HG02840 (cell line): ENCODE measurements at regions not wholly inside any gene's neighbourhood (a gene's known extent, or its start where the extent isn't known, plus 50 kb on each side); places are given as distances from the start of the nearest gene placed in this dataset.

Source experiments
- ATAC-seq: cut with Tn5 transposase; IDR thresholded peaks from one replicate; pipeline ENCODE4 v1.9.1; 2021; ENCODE audit warnings: mild to moderate bottlenecking, moderate library complexity, moderate number of reproducible peaks; ENCODE audit not compliant: unreplicated experiment, low FRiP score

DNA sequence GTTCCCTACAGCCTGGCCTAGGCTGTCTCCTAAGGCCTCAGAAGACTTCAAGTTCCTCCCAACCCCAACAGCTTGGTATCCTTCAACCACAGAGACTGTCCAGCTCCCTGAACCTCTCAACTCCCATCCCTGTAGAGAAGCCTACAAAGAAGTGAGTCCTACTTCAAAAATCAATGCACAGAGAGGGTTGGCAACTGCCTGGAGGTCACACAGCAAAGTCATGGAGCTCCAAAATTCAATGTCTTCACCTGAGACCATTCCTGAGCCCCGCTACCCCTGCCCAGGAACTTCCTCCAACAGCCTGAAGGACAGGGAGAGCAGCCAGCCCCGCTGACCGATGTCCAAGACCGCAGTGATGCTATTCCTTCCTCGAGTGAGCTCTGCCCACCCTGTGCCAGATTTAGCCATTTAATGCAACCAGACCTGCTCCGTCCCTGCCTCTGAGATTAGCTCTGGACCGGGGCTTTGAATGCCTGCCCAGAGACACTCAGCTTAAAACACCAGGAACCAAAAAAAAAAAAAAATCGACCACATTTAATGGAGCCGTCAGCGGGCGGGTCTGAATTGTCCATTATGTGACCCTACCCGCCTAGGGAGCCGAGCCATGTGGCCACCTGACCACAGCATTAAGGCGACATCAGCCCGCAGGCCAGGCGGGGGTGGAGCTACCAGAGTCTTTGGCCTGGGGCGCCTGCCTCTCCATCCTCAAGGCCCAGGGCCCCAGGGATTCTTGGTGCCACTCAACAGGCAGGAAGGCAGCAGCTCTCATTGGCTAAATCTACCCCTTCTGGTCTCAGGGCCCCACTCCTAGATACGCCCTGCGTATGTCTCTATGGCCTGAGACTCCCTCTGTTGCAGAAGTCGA, 148.6 kb downstream of the SYF2 start:
- no peak for ATAC-seq

- ATAC-seq: no peak
Measured at GRCh38 chr1:25082995-25083394, 149.3 kb downstream of the SYF2 start.

DNA sequence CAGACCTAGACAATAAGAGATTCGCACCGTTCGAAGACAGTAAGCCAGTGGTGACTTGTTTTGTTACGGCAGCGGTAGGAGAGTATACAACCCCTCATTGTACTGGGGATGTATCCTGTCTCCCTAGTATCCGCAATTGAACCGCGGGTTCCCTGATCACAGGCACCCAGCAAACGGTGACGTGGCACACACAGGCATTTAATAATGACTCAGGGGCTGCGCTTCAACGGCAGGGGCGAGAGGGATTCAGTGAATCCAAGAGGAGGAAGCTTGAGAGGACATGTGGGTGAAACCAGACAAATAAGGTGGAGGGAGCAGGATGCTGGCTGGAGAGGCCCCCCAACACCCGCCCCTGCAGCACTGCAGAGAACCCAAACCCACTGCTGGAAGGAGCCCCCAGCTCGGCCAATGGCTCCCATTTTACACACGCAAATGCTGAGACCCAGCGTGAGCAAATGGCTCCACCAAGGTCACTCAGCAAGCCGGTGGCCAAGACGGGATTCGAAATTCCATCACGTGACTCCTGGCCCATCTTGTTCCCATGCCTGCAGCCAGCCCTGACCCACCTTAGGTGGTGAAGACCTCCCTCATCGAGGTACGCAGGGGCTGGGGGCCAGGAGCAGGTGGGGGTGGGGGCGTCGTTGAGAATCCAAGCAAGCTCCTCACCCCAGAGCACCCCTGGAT, 149.9 kb downstream of the SYF2 start:
- ATAC-seq: no peak

DNA sequence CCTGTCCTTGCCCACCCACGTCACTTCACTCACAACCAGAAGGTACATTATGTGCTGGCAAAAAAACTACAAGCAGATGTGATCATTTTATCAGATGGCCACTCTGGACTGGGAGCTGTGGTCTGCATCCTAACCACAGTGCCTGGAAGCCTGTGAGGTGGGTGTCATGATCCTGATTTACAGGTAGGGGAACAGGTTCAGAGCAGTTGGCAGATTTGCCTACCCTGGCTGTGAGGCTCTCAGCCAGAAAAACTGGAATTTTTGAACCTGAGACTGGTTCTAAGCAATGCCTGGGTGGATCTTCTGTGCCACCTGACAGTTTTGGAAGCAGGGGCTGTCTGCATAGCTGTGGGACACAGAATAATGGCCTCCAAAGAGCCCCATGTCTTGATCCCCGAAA, 150.8 kb downstream of the SYF2 start:
- no peak for ATAC-seq

DNA sequence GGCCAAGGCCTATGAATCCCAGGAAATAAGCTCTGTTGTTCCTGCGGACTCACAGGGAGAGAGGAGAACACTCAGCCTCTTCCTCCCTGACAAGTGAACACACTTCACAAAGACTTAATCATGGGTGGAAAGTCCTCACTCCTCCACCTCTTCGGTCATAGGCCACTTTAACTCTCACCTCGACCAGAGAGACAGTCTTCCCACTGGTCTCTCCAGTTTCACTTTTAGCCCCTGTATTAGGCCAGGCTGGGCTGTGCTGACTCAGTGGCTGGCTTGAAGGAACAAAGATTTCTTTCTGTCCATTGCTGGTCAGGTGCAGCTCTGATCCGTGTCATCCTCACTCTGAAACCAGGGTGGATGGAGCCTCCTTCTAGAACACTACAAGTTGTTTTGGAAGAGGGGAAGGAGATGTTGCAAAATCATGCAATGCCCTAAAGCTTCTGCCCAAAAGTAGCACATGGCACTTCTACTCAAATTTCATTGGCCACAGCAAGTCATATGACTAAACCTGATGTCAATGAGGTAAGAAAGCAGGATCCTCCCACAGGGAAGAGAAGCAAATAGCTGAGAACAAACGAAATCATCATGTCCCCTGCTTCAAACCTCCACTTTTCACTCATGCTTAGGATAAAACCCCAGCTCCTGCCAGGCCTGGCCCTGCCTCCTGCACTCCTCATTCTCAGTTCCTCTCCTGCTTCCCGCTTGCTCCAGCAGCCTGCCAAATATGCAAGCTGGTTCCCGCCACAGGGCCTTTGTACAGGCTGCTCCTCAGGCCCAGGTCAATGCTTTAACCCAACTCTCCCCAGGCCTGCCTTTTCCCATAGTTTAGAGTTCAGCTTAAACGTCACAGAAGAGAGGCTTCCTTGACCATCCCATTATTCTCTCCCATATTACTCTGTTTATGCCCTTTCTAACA, 150.5 kb upstream of the RUNX3 start:
- no peak for ATAC-seq

DNA sequence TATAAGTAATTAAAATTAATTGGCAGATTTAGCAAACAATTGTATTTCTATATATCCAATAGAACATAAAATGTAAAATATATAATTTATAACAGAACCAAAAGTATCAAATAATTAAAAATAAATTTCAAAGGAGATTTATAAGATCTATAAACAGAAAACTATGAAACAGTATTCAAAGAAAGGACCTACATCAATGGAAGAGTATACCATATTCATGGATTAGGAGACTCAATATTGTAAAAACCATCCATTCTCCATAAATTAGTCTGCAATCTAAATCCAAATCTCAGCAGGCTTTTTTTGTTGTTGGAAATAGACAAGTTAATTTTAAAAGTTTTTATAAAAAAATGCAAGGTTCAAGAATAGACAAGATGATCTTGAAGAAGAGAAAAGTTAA, 149.0 kb upstream of the RUNX3 start:
- ATAC-seq: no peak

GRCh38 chr1:25074351-25075227, 144.5 kb upstream of the RUNX3 start:
- no peak for ATAC-seq

DNA sequence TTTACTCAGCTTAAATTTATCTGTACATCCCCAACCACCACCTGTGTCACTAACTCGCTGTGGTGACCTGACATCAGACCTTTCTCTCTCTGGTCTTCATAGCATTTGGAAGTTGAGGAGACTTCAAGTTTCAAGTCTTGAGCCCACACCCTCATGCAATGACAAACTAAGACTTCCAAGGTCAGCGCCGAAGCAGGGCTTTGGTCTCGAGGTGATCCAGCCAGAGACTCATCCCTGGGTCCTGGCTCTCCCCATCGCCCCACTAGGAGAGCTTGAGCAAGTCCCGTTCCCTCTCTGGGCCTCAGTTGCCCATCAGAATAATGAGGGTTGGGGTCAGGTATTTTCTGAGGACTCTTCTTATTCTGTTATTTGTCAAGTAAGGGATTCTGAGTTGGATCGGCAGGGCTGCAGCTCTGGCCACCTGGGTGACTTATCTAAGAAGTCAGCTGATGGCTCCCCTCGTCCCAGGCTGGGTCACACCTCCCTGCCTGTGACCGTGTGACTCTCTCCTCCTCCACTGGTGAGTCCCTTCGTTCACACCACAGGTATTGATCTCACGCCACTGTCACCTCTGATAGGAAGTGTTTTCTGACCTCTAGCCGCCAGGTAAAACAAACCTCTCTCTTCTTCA, 143.7 kb upstream of the RUNX3 start:
- no peak for ATAC-seq

GRCh38 chr1:25072461-25072860, 142.4 kb upstream of the RUNX3 start:
- no peak for ATAC-seq

GRCh38 chr1:25068829-25069228, 138.8 kb upstream of the RUNX3 start:
- ATAC-seq: no peak

DNA sequence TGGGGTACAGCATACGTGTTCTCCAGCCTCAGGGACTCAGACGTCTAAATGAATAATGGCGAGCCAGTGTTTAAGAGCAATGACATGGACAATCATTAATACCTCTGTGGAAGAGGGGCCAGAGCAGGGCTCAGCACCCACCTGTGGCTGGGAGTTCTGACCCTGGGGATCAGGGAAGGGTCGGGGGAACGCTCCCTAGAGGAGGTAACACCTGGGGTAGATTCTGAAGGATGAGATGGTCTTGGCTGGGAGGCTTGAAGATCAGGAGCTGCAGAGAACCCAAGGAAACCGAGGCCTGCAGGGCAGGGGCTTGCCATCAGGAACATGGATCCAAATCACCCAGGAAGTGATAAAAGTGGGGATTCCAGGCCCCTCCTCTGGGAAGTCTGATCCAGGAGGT, 138.2 kb upstream of the RUNX3 start:
- no peak for ATAC-seq

GRCh38 chr1:25067518-25068251, 137.6 kb upstream of the RUNX3 start:
- no peak for ATAC-seq

- ATAC-seq: no peak
Measured at GRCh38 chr1:25066731-25067517, 136.8 kb upstream of the RUNX3 start.

- ATAC-seq: no peak
Measured at GRCh38 chr1:25066256-25066655, 136.2 kb upstream of the RUNX3 start.

GRCh38 chr1:25065795-25066238, 135.7 kb upstream of the RUNX3 start:
- ATAC-seq: no peak

DNA sequence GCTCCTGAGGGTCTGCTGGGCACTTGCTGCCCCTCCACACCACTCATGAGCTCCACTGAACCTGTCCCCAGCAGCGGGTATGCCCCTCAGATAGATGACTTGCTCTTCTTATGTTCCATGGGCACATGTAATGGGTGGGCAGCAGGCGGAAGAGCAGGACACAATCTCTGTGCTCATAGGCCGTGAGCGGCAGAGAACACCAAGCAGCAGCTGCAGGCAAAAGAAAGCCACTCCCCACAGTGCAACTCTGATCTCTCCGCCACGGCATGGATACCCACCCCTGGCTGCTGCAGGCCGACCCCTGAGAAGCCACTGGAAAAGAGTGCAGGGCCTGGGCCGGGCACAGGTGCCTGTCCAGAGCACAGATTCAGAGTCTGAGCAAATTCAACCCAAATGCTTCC, 135.2 kb upstream of the RUNX3 start:
- ATAC-seq: no peak

- ATAC-seq: no peak
Measured at GRCh38 chr1:25064465-25065240, 134.6 kb upstream of the RUNX3 start.
